Left ventricle myocardium inferior (tissue), 1 donor: ENCODE measurements at regions not wholly inside any gene's neighbourhood (a gene's known extent, or its start where the extent isn't known, plus 50 kb on each side); places are given as distances from the start of the nearest gene placed in this dataset.
"Not testable (repeated sequence)": the region's sequence is repeated elsewhere in the genome, so short reads cannot be mapped to it uniquely, and the experiment has no call there.

Experiments used
- DNase-seq: peaks from one replicate; pipeline ENCODE4 v3.0.0-alpha.2; 2020
- H3K27ac ChIP-seq: fragments of 200-600 bp; replicated peaks from 2 replicates; pipeline ENCODE4 v1.8.0; 2021
- H3K27me3 ChIP-seq: fragments of 200-600 bp; 2 replicates; pipeline ENCODE4 v1.8.0; 2021; ENCODE audit warnings: low read depth
- H3K36me3 ChIP-seq: fragments of 200-600 bp; 2 replicates; pipeline ENCODE4 v1.8.0; 2021
- H3K4me1 ChIP-seq: fragments of 200-600 bp; 2 replicates; pipeline ENCODE4 v1.8.0; 2021
- H3K4me3 ChIP-seq: fragments of 200-600 bp; 2 replicates; pipeline ENCODE4 v1.8.0; 2021; ENCODE audit warnings: mild to moderate bottlenecking, moderate library complexity
- H3K9me3 ChIP-seq: fragments of 200-600 bp; replicated peaks from 2 replicates; pipeline ENCODE4 v1.8.0; 2021
- CTCF ChIP-seq: fragments of 200-600 bp; IDR thresholded peaks from 2 replicates; pipeline ENCODE4 v1.8.0; 2021; ENCODE audit warnings: antibody characterized with exemption, mild to moderate bottlenecking, borderline replicate concordance
- intact Hi-C: fragments of 100-400 bp; cut with micrococcal nuclease; formaldehyde crosslinking; loops from one replicate; pipeline ENCODE4 v1.11.0; 2022
- donor health status: DM: no; HTN: yes; CAD: no; lungs with severe emphysema.

GRCh38 chr13:44868397-44868796 is 120.9 kb downstream of the NUFIP1 start:
- no peak overlapping the region for H3K4me3 ChIP-seq
- peaks cover 9% of the 10 kb centered on the region for H3K9me3 ChIP-seq
- intact Hi-C loops, result no loop called here
- H3K27me3 ChIP-seq, result no peaks in the 10 kb centered on the region
- TF ChIP-seq CTCF, result no peak
- H3K4me1 ChIP-seq, result peaks cover 14% of the 10 kb centered on the region
- H3K36me3 ChIP-seq, result no peaks in the 10 kb centered on the region
- no peak for DNase-seq
- no peak overlapping the region for H3K27ac ChIP-seq

DNA sequence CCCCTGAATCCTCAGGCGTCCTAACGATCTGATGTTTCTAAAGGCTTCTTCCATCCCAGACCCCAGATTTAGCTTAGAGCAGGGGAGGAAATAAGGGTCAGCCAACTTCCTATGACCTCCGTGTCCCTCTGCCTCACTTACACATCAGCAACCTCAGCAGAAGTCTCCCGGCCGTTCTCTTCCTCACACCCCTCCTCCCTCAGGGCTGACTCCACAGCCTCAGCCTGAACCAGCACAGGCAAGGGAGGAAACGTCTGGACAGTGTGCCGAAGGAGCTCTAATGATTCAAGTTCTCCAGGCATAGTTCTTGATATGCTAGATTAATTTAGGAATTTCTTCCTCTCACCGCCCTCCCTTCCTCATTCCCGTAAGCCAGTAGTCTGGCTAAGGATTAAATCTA is 121.4 kb downstream of the NUFIP1 start:
- no peaks in the 10 kb centered on the region for H3K36me3 ChIP-seq
- intact Hi-C loops, result no loop called here
- TF ChIP-seq CTCF, result no peak
- H3K4me3 ChIP-seq, result no peak overlapping the region
- DNase-seq, result no peak
- H3K27ac ChIP-seq, result no peak overlapping the region
- peaks cover 10% of the 10 kb centered on the region for H3K4me1 ChIP-seq
- peaks cover 9% of the 10 kb centered on the region for H3K9me3 ChIP-seq
- H3K27me3 ChIP-seq, result no peaks in the 10 kb centered on the region

- Histone ChIP-seq H3K4me3 (no peak overlapping the region), H3K36me3 (no peaks in the 10 kb centered on the region), H3K9me3 (peaks cover 9% of the 10 kb centered on the region), H3K27me3 (no peaks in the 10 kb centered on the region), H3K27ac (no peak overlapping the region), H3K4me1 (peaks cover 10% of the 10 kb centered on the region)
- no peak for DNase-seq
- no peak for TF ChIP-seq CTCF
- intact Hi-C loops, result no loop called here
Measured at GRCh38 chr13:44866411-44866911, 122.8 kb downstream of the NUFIP1 start.

DNA sequence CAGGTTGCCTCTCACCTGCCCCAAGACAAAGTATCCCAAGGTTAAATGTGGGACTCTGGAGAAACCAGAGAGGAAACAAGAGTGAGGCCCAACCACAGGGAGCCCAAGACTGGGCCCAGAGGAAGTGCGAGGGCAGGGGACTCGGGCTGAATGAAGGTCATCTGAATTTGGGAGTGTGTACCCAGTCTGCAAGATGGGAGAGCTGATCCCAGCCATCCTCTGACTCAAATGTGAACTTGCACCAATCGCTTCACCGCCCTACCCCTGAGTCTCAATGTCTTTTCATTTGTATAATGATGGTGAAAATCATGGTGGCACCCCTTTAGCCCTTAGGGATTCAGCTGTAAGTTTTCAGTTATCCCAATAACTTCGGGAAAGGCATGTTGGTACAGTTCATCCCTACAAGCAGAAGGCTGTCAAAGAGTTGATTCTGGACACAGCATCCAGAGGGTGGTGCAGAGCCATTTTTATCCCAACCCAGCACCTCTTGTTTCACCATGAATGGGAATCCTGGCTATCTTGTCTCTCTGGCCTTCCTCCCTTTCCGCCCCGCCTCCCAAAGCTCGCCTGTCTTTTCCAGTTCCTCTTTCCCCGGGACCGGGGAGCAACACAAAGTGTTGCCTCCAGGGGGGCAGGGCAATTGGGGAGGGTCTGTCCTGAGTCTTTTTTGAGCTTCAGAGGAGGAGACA is 123.4 kb downstream of the NUFIP1 start:
- no peak for TF ChIP-seq CTCF
- no peaks in the 10 kb centered on the region for H3K36me3 ChIP-seq
- intact Hi-C loops, result no loop called here
- no peak overlapping the region for H3K4me3 ChIP-seq
- peaks cover 9% of the 10 kb centered on the region for H3K9me3 ChIP-seq
- H3K27me3 ChIP-seq, result no peaks in the 10 kb centered on the region
- no peak for DNase-seq
- no peak overlapping the region for H3K27ac ChIP-seq
- H3K4me1 ChIP-seq, result peaks cover 8% of the 10 kb centered on the region

GRCh38 chr13:44863641-44864040 is 125.6 kb downstream of the NUFIP1 start:
- H3K4me3 ChIP-seq, H3K27ac ChIP-seq, DNase-seq, H3K4me1 ChIP-seq, H3K36me3 ChIP-seq, intact Hi-C loops, H3K9me3 ChIP-seq, H3K27me3 ChIP-seq: not testable (repeated sequence)

DNA sequence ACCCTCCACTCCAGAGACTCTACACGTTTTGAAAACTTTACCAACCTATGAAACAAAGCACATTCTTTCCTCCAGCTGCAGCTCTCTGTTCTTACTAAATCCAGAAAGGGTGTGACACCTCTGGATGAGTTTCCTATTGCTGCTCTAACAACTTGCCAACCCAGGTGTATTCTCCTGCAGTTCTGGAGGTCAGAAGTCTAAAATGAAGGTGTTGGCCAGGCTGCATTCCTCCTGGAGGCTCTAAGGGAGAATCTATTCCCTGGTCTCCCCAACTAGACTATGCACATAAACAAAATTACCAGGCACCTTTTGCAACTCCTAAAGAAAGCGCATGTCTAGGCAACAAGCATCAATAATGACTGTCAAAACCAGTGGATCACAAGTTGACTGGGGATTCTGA is 128.8 kb downstream of the NUFIP1 start:
- DNase-seq, result no peak
- Histone ChIP-seq H3K9me3 (no peaks in the 10 kb centered on the region), H3K4me3 (no peak overlapping the region), H3K27me3 (no peaks in the 10 kb centered on the region), H3K27ac (no peak overlapping the region), H3K36me3 (no peaks in the 10 kb centered on the region), H3K4me1 (peaks cover 6% of the 10 kb centered on the region)
- no peak for TF ChIP-seq CTCF
- intact Hi-C loops, result no loop called here
